GM19467 (cell line): ENCODE measurements at regions not wholly inside any gene's neighbourhood (a gene's known extent, or its start where the extent isn't known, plus 50 kb on each side); places are given as distances from the start of the nearest gene placed in this dataset.

Experiments
- ATAC-seq: cut with Tn5 transposase; IDR thresholded peaks from one replicate; pipeline ENCODE4 v1.9.1; 2021; ENCODE audit warnings: mild to moderate bottlenecking, moderate library complexity; ENCODE audit not compliant: unreplicated experiment

- ATAC-seq = no peak
These were observed 62.5 kb upstream of the FAR2 start for GRCh38 chr12:29086325-29087271.

- ATAC-seq = no peak
These were observed 60.4 kb upstream of the FAR2 start for GRCh38 chr12:29088611-29089219.
